SK-N-MC (cell line): ENCODE measurements at regions not wholly inside any gene's neighbourhood (a gene's known extent, or its start where the extent isn't known, plus 50 kb on each side); places are given as distances from the start of the nearest gene placed in this dataset.

Experiments
- EZH2 ChIP-seq: fragments of 200-600 bp; sonication (generic); IDR thresholded peaks from one replicate; pipeline ENCODE4 v1.6.1; 2017; ENCODE audit warnings: antibody characterized with exemption
- FOXP2 ChIP-seq: optimal IDR thresholded peaks from 2 replicates; pipeline ENCODE3; 2011; ENCODE audit warnings: mild to moderate bottlenecking, moderate library complexity; ENCODE audit not compliant: insufficient read depth; ENCODE audit errors: extremely low read length, control extremely low read depth
- POLR2AphosphoS5 ChIP-seq: IDR thresholded peaks from 2 replicates; pipeline ENCODE4 v1.6.1; 2012; ENCODE audit warnings: mild to moderate bottlenecking, low read depth, low read length, borderline replicate concordance

GRCh38 chr14:38432186-38432585, 176.3 kb upstream of the CLEC14A start:
- no peak for TF ChIP-seq POLR2AphosphoS5
- no peak for TF ChIP-seq EZH2
- TF ChIP-seq FOXP2, result no peak
